ENCODE measurements at regions not wholly inside any gene's neighbourhood (a gene's known extent, or its start where the extent isn't known, plus 50 kb on each side); places are given as distances from the start of the nearest gene placed in this dataset.

GRCh38 chrX:10698318-10698640, 77.9 kb upstream of the MID1 start:
- TF ChIP-seq CTCF (IDR thresholded peaks at IDR 0.05) (no peak), POLR2A (IDR thresholded peaks at IDR 0.05) (no peak)
